NCI-H69 (cell line): ENCODE measurements at regions not wholly inside any gene's neighbourhood (a gene's known extent, or its start where the extent isn't known, plus 50 kb on each side); places are given as distances from the start of the nearest gene placed in this dataset.
"Not testable (repeated sequence)": the region's sequence is repeated elsewhere in the genome, so short reads cannot be mapped to it uniquely, and the experiment has no call there.

Source experiments
- DNase-seq: peaks from one replicate; lab custom pipeline; 2025; lab: John Stamatoyannopoulos, UW

DNA sequence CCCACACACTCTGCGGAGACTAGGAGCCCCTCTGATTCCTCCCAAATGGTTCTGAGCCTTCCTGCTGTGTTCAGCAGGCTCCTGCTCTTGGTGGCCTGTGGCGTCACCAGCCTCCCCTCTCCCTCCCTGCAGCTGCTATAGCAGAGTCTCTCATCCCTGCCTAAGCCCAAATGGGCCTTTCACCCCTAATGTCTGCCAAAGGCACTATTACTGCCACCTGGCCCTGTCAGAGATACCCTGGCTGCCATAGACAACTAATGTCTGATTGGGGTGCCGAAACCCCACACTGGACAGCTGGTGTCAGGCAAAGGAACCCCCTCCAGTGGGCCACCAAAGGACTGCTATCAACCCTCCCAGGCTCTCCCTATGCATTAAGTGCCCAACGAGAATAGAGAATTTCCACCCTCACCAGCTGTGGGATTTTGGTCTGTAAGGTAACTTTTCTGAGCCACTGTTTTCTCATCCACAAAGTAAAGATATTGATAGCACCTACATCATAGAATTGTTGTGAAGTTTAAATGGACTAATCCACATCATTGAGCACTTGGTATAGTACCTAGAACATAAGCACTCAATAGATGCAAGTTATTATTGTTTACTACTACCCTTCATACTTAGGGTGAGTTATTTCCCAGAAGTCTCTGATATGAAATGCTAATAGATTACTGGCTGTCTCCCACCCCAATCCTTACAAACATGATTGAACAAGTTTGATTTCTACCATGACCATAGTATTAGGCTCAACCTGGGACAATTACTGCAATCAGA is 421.3 kb downstream of the MID1IP1 start:
- no peak for DNase-seq

DNA sequence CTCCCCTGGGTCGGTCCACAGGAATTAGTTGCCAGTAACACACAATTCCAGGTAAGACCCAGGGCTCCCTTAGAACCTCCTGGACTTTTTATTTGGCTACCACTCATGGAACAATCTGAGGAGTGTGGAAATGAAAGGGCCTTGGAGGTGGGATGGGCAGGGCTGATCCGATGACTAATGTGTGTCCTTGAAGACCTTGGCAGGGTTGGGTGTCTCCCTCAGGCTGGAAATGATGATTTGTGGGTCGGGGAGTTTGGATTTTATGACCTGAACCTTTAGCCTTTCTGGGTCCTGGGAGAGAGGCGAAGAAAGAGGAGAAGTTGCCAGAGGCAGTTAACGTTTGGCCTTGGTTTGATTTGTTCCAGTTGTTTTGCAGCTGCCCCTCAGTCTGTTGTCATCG is 425.0 kb downstream of the MID1IP1 start:
- no peak for DNase-seq

DNA sequence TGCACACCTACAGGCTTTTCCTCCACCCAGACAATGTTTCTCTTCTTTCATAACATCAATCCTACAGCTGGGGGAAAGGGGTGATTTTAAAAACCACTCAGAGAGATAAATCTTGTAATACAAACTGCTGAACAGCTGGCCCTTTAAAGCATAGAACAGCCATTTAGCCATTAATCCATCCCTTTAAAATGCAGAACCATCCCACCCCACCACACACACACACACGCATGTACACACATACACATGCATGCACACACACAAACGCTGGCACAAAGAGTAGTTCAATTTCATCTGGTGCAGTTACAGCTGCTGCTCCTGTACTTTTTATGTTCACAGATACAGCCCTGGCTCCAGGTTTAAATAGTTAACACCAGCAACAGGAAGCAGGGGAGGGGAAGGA is 426.1 kb downstream of the MID1IP1 start:
- peak; percentile 64 for DNase-seq

DNA sequence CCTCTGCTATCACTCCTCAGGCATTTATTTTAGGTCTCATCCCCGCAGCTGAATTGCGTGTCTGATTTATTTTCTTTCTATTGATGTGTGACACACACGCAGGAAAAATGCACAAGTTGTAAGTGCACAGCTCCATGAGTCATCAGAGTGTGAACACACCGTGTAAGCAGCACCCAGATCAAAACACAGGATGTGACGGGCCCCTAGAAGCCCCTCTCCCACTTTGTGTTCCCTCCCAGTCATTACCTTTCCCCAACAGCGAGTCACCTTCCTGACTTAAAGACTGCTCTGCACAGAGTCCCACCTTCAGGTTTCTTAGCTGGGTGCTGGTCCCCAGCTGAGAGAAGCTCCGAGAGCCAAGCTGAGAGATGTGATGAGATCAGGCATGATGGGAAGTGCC is 436.7 kb downstream of the MID1IP1 start:
- no peak for DNase-seq

DNA sequence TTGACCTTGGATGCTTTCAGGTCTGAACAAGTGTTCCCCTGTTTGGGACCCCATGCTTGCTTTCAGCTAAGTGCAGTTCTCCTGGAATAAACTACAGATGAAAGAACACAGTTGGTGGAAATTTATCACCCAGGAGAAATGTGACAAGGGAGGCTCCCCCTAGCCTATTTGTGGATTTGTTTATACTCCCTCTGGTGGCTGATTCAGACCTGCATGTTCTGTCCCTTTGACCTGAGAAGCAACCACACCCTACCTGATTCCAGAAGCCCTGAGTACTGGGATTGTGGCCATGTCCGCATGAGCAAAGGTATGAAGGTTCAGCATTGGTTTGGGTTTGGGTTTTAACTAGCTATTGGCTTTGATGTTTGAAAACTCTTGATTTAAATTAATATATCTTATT is 440.9 kb downstream of the MID1IP1 start:
- DNase-seq = peak; percentile 73

DNA sequence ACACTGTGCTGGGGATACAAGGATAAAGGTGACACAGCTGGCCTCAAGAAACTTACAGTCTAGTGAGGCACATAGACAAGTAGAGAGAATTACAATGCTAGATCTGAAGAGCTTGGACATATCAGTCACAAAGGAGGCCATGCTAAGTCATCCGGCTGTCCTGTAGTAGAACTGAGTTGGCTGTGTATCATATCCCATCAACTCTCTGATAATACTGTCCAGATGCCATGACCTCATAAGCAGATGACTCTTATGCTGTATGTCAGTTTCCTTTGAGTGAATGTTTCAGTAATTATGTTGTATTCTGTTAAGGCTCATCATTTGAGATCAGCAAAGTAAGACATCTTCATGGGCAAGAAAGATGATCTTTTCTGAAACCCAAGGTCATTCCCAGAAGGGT is 442.9 kb downstream of the MID1IP1 start:
- DNase-seq = no peak

DNA sequence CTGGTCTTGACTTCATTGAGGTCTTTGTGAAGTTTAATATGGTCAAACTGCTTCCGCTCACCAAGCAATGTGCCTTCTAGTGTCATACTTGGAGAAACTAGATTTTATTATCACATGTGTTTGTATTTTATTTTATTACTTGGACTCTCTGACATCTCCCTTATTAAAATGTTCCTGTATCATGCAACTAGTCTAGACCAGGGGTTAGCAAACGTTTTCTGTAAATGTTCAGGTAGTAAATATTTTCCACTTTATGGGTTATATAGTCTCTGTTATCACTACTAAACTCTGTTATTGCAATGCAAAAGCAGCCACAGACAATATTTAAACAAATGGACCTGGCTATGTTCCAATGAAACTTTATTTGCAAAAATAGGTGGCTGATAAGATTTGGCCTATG is 443.8 kb downstream of the MID1IP1 start:
- DNase-seq = no peak

DNA sequence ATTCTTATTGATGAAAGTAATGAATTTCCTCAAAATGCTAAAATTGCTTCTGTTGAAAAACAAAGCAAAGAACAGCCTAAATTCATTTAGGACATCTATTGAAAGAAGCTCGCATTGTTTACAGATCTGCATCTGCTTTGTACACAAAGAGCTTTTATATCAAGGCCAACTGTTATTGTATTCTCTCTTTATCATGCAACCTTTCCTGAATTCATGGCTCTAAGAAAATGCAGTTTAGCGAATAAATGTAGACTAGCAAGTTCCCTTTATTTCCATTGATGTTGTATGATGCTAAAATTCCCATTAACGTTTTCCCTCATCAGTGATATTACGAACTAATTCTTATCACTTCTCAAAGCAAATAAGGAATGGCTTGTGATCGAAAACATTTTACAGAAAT is 446.3 kb downstream of the MID1IP1 start:
- DNase-seq = no peak

DNA sequence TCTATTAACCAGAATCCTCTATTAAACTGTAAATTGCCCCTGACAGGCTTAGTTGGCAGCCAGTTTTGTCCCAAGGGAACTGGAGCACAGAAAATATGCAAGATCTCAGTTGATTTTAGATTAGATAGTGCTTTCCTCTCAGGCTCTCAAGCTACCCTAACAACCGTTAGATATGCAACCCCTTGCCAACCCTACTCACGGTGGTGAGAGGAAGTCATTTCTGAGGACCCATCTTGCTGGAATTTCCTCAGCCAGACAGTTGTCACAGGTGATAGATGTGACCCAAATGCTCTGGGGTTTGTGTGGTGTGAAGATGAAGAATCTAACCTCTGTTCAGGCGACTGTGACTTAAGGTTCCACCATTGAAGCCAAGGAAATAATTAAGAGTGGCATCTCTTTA is 447.1 kb downstream of the MID1IP1 start:
- DNase-seq = no peak

DNA sequence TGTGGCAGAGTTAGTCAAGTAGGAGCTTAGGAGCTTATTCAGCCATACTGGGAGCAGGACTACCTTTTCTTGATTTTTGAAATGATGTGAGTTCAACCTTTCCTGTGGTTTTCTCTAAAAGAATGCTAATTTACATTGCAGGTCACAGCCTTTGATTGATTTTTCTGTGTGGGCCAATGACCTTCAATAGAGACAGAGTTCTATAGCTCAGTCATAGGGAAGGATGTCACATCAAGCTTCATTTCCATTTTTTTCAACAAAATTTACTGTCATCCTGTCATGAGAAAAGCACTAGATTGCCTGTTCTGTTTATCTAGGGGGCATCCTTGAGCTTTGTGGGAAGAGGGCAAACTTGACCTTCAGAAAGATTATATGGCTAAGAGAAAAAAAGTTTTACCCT is 448.7 kb downstream of the MID1IP1 start:
- DNase-seq = no peak

DNA sequence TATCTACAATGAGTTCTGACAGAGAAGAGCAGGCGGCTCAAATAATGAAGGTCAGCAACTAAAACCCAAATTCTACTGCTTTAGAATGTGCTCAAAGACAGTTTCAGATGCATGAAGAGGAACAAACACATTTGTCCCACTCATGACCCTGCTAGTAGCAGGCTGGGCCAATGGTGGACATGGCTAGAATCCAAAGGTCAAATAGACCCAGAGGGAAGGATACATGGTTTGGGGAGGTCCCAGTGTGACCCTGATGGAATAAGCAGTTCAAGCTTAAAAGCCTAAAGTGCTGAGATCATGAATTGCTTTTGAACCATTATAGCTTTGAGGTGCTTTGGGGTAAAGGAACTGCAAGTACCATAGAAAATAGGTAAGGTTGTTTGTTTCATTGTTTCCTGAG is 450.7 kb downstream of the MID1IP1 start:
- DNase-seq = no peak

DNA sequence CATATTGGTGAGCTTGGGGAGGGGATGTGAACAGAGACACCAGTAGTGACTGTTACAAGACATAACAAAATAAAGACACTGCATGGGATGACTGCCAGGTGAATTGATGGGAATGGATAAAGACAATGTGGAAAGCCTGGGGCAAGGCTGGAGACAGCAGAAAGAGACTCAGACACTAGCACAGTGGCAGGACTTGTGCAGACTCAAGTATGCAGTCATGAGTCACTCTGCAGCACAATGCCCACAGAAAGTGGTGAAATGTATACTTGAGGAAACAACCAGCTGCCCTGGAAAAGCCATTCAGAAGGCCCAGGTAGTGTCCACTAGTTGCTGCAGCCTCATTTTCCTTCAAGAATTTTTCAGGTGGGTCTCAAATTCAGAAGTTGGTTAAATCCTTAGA is 452.3 kb downstream of the MID1IP1 start:
- DNase-seq = peak; percentile 27

DNA sequence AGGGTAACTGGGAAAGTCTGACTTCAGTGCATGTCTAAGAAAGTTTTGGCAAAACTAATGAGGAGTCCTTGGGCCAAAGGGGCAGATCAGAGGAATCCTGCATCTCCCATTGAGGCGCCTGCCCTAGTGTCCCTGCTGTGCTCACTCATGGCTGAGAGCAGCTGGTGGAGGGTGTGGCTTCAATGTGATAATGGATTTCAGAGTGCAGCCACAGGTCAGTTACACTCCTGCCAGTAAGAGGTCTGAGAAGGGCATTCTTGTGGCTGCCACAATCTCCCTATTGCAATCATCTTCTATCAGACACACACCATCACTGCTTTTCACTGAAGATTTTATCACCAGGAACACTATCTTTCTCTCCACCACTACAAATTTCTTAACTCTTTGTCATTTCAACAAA is 457.1 kb downstream of the MID1IP1 start:
- DNase-seq = peak; percentile 84

DNA sequence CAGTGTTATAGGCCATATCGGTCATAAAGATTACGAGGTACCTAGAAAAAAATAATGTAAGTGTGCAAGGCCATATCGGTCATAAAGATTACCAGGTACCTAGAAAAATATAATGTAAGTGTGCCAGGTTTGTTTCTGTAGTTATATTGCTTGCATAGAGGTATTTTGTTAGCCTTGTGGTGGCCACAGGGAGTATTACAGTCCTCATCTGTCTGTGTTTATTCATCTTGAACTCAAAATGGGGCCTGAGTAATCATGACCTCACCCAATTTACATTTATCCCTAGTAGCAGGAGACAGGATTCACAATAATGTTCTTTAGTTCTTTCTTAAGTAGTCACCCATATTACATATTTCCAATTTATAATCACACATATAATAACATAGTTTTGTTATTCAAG is 459.7 kb downstream of the MID1IP1 start:
- peak; percentile 36 for DNase-seq

DNA sequence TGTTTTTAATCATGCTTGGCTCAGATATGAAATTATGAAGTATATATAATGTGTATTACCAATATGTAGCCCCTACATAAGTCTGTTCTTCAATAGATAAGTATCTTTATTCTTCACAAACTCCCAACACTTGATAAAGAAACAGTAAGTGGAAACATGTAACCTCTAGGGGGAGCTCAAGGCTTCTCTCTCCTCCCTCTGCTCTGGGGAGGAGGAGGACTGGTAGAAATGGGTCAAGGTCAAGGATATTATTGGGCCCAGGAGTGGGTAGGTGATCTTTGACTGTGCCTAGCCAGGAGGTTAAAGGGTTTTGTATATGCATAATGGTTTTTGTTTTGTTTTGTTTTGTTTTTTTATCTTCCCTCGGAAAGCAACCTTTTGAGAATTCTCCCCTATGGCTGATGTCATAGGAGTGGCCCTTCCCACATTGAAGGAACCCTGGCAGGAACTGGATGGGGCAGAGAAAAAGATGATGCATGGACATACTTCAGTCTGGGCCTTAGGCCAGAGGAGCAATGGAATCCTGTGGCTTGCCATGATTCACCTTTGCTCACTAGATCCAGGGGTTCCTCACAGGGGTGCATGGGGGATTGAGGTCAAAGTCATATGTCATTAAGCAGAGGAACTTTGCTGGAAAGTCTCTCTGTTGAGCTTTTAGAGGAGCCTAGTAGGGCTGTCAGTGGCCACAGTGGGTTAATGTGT is 460.3 kb downstream of the MID1IP1 start:
- peak; percentile 69 for DNase-seq

DNA sequence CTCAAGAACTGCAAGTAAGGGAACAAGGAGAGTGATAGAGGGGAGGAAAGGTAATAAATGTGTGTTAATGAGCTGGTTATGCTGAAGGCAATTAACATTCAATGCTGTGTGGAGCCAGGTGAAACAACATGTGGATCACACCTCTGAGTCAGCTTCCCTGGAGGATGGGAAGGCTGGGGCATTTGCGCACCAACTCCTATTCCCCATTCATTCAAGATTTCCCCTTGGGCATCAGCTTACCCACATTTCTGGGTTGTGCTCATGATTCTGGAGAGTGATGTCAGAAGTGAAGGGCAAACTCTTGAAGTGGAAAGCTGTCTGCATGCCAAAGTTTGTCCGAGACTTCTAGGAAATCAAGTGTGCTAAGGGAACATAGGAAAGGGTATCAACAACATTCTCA is 461.4 kb downstream of the MID1IP1 start:
- peak; percentile 48 for DNase-seq

DNA sequence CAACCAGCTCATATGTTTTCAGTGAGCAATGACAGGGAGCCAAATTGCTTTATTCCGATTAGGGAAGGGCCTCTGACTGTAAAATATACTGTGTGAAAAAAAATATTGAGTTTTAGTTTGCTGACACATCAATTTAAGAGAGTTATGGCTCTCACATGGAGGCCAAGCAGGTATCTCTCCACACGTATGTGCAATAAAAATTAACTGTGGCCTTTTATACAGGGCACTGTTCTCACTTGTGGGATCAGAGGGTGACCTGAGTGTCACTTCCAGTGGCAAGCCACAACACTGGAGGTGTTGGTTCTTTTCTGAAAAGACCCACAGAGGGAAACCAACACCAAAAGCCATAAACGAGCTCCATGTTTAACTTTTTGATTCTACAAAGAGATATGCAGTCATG is 462.8 kb downstream of the MID1IP1 start:
- no peak for DNase-seq

DNA sequence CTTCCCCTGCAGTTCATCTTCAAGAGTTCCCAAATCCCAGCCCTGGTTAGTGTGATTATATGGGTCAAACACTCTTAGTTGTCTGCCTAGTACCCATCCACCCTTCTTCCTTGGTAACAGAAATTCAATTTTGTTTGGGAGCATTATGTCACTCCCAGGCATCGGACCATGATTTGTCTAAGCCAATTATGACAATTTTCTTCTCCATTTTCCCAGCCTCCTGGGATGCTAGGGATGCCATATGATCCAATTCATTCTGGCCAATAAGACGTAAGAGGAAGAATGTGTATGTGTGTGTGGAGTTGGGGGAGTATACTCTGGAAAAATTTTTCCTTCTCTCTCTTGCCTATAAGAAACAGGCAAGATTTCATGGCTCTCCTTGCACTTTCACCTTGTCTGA is 465.9 kb downstream of the MID1IP1 start:
- no peak for DNase-seq

DNA sequence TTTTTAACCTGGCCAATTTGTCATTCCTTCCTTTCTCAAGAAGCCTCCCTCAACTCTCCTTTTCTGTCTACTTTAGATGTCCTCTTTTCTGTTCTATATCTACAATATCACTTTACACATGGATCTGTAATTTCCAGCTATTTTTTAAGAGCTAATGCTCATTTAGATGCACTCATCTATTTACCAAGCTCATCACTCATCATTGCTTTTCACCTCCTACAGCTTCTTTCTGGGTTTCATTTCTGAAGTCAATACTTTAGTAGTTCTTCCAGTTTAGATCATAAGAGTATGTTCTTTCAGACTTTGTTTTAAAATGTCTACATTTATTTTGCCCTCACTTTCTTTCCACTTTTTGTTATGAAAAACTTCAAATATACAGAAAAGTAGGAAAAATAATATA is 466.9 kb downstream of the MID1IP1 start:
- DNase-seq = no peak

DNA sequence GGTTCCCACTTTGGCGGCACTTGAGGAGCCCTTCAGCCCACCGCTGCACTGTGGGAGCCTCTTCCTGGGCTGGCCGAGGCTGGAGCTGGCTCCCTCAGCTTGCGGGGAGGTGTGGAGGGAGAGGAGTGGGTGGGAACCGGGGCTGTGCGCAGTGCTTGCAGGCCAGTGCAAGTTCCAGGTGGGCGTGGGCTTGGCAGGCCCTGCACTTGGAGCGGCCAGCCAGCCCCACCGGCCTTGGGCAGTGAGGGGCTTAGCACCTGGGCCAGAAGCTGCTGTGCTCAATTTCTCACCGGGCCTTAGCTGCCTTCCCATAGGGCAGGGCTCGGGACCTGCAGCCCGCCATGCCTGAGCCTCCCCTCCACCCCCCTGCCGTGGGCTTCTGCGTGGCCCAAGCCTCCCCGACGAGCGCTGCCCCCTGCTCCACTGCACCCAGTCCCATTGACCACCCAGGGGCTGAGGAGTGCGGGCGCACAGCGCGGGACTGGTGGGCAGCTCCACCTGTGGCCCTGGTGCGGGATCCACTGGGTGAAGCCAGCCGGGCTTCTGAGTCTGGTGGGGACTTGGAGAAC is 474.3 kb downstream of the MID1IP1 start:
- no peak for DNase-seq

DNA sequence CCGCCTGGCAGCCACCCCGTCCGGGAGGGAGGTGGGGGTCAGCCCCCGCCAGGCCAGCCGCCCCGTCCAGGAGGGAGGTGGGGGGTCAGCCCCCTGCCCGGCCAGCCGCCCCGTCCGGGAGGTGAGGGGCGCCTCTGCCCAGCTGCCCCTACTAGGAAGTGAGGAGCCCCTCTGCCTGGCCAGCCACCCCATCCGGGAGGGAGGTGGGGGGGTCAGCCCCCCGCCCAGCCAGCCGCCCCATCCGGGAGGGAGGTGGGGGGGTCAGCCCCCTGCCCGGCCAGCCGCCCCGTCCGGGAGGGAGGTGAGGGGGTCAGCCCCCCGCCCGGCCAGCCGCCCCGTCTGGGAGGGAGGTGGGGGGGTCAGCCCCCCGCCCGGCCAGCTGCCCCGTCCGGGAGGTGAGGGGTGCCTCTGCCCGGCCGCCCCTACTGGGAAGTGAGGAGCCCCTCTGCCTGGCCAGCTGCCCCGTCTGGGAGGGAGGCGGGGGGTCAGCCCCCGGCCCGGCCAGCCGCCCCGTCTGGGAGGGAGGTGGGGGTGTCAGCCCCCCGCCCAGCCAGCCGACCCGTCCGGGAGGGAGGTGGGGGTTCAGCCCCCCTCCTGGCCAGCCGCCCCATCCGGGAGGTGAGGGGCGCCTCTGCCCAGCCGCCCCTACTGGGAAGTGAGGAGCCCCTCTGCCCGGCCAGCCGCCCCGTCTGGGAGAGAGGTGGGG is 476.6 kb downstream of the MID1IP1 start:
- not testable (repeated sequence) for DNase-seq

DNA sequence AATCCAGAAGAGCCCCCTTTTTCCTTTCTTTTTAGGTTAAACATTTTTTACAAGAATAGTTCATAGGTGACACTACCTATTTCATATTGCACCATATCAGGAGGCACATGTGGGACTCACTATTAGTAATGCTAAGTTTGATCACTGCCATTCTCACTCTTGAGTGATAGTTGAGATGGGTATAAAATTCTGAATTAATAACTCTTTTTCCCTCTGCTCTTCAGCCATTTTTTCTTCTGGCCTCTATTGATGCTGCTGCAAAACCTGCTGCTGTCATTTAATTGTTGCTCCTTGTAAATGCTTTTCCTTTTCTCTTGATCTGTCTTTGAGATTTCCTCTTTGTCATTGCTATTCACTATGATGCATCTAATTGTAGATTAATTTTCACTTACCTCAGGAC is 482.0 kb downstream of the MID1IP1 start:
- DNase-seq = no peak

DNA sequence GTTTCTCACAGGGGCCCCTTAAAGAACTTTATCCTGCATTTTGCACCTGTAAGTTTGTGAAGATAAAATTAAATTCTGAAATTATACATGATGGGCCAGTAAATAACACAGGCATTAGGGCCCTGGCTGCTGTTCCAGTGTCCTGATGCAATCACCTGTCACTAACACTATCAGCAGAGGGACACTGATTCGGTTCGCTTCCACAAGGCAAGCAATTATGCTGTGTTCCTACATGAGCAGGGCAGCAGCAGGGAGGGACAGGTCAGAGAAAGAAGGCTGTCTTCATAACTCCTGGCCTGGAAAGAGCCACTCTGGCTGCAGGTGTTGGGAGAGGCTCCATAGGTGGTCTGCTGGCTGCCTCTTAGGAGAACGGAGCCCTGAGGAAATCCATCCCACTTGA is 487.3 kb downstream of the MID1IP1 start:
- DNase-seq = peak; percentile 18
